SH-SY5Y (cell line): ENCODE measurements at regions not wholly inside any gene's neighbourhood (a gene's known extent, or its start where the extent isn't known, plus 50 kb on each side); places are given as distances from the start of the nearest gene placed in this dataset.

ENCODE experiments used
- GATA2 ChIP-seq: IDR thresholded peaks from 2 replicates; pipeline ENCODE4 v1.6.1; 2011; ENCODE audit warnings: mild to moderate bottlenecking, low read depth, low read length
- GATA3 ChIP-seq: IDR thresholded peaks from 2 replicates; pipeline ENCODE4 v1.6.1; 2011; ENCODE audit warnings: low read depth, mild to moderate bottlenecking, low read length, moderate library complexity

DNA sequence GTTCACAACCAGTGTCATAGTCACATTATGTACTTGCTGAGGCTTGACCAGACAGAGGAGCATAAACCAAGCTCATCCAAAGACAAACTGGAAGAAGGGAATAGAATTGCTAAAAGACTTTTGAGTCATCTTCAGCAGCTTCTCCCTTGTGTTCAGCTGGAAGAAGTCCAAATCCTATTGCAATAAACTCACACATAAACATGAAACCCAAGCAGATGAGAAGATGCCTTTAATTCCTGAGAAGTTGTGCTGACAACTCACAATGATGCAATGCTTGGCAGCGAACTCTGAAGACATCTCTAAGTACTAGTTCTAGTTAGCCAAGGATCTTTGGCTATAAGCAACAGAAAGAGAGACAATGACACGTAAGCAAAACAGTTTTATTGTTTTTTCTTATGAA lies 642.1 kb downstream of the KCTD16 start:
- TF ChIP-seq GATA2, result no peak
- no peak for TF ChIP-seq GATA3
